DOHH2 (cell line): ENCODE measurements at regions not wholly inside any gene's neighbourhood (a gene's known extent, or its start where the extent isn't known, plus 50 kb on each side); places are given as distances from the start of the nearest gene placed in this dataset.

Experiments
- H3F3A ChIP-seq: fragments of 200-600 bp; sonication (generic), shearing (Covaris generic); 2 replicates; pipeline ENCODE4 v1.6.0; 2016; ENCODE audit warnings: antibody characterized with exemption, mild to moderate bottlenecking; ENCODE audit not compliant: control insufficient read depth, insufficient read depth
- H3K27ac ChIP-seq: fragments of 200-600 bp; sonication (generic); 2 replicates; pipeline ENCODE4 v1.5.1; 2014; ENCODE audit warnings: low read depth, mild to moderate bottlenecking, low read length, moderate library complexity
- H3K27me3 ChIP-seq: fragments of 200-600 bp; sonication (generic); 2 replicates; pipeline ENCODE4 v1.6.1; 2014; ENCODE audit warnings: mild to moderate bottlenecking, low read length, mixed read lengths; ENCODE audit not compliant: control insufficient read depth
- H3K36me3 ChIP-seq: fragments of 200-600 bp; sonication (generic); 2 replicates; pipeline ENCODE4 v1.6.1; 2014; ENCODE audit warnings: mild to moderate bottlenecking, low read length, moderate library complexity, mixed read lengths; ENCODE audit not compliant: control insufficient read depth
- H3K4me1 ChIP-seq: fragments of 200-600 bp; sonication (generic); 2 replicates; pipeline ENCODE4 v1.6.1; 2014; ENCODE audit warnings: mild to moderate bottlenecking, low read length, mixed read lengths; ENCODE audit not compliant: control insufficient read depth
- H3K4me2 ChIP-seq: fragments of 200-600 bp; sonication (generic); 2 replicates; pipeline ENCODE4 v1.6.0; 2014; ENCODE audit warnings: mild to moderate bottlenecking, low read length, moderate library complexity
- H3K4me3 ChIP-seq: fragments of 200-600 bp; sonication (generic); 2 replicates; pipeline ENCODE4 v1.5.1; 2014; ENCODE audit warnings: mild to moderate bottlenecking, low read length, mixed read lengths
- H3K79me2 ChIP-seq: fragments of 200-600 bp; sonication (generic); 2 replicates; pipeline ENCODE4 v1.6.1; 2014; ENCODE audit warnings: mild to moderate bottlenecking, low read length, mixed read lengths; ENCODE audit not compliant: control insufficient read depth
- H3K9me2 ChIP-seq: fragments of 200-600 bp; sonication (generic); replicated peaks from 2 replicates; pipeline ENCODE4 v1.6.1; 2014; ENCODE audit warnings: mild to moderate bottlenecking, low read length, mixed read lengths; ENCODE audit not compliant: control insufficient read depth
- H3K9me3 ChIP-seq: fragments of 200-600 bp; sonication (generic); 2 replicates; pipeline ENCODE4 v1.6.1; 2014; ENCODE audit warnings: antibody characterized with exemption, low read length, mixed read lengths; ENCODE audit not compliant: control insufficient read depth, insufficient read depth
- H4K20me1 ChIP-seq: fragments of 200-600 bp; sonication (generic); 2 replicates; pipeline ENCODE4 v1.6.0; 2014; ENCODE audit warnings: low read depth, mild to moderate bottlenecking, antibody characterized with exemption, low read length, moderate library complexity; ENCODE audit not compliant: control insufficient read depth, insufficient read depth
- EZH2phosphoT487 ChIP-seq: fragments of 200-600 bp; sonication (generic); IDR thresholded peaks from 2 replicates; pipeline ENCODE4 v1.6.1; 2017; ENCODE audit warnings: borderline replicate concordance, mild to moderate bottlenecking, antibody characterized with exemption, low read length, moderate library complexity, mixed read lengths
- TF ChIP-seq, protein P1 (sequence below): fragments of 200-600 bp; sonication (generic); IDR thresholded peaks from one replicate; pipeline ENCODE4 v1.5.1; 2014; ENCODE audit warnings: antibody characterized with exemption, mild to moderate bottlenecking, low read depth, low read length; ENCODE audit not compliant: poor library complexity, severe bottlenecking

DNA sequence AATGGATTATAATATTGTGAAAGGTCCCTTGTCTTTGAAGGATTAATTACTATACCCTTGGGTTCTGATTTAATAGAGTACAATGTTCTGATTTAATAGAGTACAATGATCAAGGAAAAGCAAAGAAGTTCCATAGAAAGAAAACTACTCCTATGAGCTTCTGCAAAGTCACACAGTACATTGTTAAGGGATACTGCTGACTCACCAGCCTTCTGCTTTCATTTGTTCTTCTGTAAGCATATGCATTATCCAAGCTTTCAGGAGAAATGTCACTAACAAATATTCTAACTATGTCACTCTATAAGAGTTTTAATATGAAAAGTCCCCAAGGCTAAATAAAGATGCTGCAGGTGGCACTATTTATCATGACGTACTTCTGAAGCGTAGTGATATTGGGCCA, 396.7 kb downstream of the RFC3 start:
- Histone ChIP-seq H3K27me3 (no peaks in the 10 kb centered on the region), H4K20me1 (no peaks in the 10 kb centered on the region), H3K9me2 (no peaks in the 10 kb centered on the region), H3K36me3 (no peaks in the 10 kb centered on the region), H3K27ac (no peak overlapping the region), H3K4me2 (no peak overlapping the region), H3K79me2 (no peaks in the 10 kb centered on the region), H3K4me1 (no peaks in the 10 kb centered on the region), H3K9me3 (no peaks in the 10 kb centered on the region), H3K4me3 (no peak overlapping the region), H3F3A (no peaks in the 10 kb centered on the region)
- TF ChIP-seq, protein P1, sequence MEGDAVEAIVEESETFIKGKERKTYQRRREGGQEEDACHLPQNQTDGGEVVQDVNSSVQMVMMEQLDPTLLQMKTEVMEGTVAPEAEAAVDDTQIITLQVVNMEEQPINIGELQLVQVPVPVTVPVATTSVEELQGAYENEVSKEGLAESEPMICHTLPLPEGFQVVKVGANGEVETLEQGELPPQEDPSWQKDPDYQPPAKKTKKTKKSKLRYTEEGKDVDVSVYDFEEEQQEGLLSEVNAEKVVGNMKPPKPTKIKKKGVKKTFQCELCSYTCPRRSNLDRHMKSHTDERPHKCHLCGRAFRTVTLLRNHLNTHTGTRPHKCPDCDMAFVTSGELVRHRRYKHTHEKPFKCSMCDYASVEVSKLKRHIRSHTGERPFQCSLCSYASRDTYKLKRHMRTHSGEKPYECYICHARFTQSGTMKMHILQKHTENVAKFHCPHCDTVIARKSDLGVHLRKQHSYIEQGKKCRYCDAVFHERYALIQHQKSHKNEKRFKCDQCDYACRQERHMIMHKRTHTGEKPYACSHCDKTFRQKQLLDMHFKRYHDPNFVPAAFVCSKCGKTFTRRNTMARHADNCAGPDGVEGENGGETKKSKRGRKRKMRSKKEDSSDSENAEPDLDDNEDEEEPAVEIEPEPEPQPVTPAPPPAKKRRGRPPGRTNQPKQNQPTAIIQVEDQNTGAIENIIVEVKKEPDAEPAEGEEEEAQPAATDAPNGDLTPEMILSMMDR = no peak
- no peak for TF ChIP-seq EZH2phosphoT487

DNA sequence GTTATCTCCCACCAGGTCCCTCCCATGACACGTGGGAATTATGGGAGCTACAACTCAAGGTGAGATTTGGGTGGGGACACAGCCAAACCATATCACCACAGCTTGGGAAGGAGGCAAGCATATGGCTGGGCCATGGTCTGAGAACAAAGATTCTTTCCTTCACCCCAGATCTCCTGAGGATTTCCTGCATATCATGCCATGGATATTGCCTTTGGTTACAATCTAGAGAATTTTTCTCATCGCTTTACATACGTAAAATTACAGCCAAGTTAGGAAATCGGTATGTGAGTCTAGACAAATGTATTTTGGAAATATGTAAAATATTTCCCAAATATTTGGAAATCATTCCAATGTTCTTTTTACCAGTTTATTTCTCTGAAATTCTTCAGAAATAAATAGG, 398.3 kb downstream of the RFC3 start:
- H3K9me2 ChIP-seq = no peaks in the 10 kb centered on the region
- H4K20me1 ChIP-seq = no peaks in the 10 kb centered on the region
- no peaks in the 10 kb centered on the region for H3K27me3 ChIP-seq
- H3K27ac ChIP-seq = no peak overlapping the region
- H3K79me2 ChIP-seq = no peaks in the 10 kb centered on the region
- no peaks in the 10 kb centered on the region for H3K9me3 ChIP-seq
- H3K4me1 ChIP-seq = no peaks in the 10 kb centered on the region
- no peaks in the 10 kb centered on the region for H3K36me3 ChIP-seq
- H3F3A ChIP-seq = no peaks in the 10 kb centered on the region
- H3K4me2 ChIP-seq = no peak overlapping the region
- H3K4me3 ChIP-seq = no peak overlapping the region
- TF ChIP-seq EZH2phosphoT487 = no peak
- TF ChIP-seq, protein P1 = no peak

DNA sequence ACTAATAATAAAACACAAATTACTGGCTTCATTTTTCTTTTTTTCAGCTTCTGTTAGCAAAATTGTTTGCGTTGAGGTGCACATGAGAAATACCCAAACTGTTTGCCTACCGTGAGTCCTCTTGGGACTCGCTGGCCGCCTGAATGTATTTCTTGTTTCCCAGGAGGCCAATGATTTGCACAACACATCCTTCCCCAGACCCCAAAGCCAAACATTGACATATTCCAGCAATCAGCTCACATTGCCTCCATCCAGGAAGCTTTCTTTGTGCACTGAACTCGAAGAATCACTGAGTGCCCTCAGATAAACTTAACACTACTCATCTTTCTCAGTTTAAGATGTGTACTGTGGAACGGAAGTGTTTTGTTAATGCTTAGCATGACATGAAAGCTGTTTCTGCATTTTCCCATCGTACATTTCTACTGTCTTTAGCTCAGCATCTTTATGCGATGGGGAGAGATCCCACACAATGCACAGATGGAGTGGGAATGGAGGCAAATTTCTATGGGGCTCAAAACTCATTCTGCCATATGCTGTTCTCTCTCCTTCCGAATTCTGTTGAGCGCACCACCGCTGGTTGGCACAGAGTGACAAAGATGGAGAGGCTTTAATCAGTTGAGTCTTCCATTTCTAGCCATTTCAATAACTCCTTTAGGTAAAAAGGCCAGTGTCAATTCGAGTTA, 399.5 kb downstream of the RFC3 start:
- no peaks in the 10 kb centered on the region for H3F3A ChIP-seq
- TF ChIP-seq, protein P1 = no peak
- no peak for TF ChIP-seq EZH2phosphoT487

More for the DNA sequence above, 399.5 kb downstream of the RFC3 start:
- H3K4me2 ChIP-seq = no peak overlapping the region
- no peaks in the 10 kb centered on the region for H3K79me2 ChIP-seq
- H3K36me3 ChIP-seq = no peaks in the 10 kb centered on the region
- H4K20me1 ChIP-seq = no peaks in the 10 kb centered on the region
- H3K9me3 ChIP-seq = no peaks in the 10 kb centered on the region
- no peak overlapping the region for H3K27ac ChIP-seq
- H3K4me1 ChIP-seq = no peaks in the 10 kb centered on the region
- H3K9me2 ChIP-seq = no peaks in the 10 kb centered on the region
- no peaks in the 10 kb centered on the region for H3K27me3 ChIP-seq
- no peak overlapping the region for H3K4me3 ChIP-seq
